Neural progenitor cell (in vitro differentiated cells): ENCODE measurements at regions not wholly inside any gene's neighbourhood (a gene's known extent, or its start where the extent isn't known, plus 50 kb on each side); places are given as distances from the start of the nearest gene placed in this dataset.
A peak's percentile ranks its signal among the peaks of the same experiment; 100 is the strongest.

ENCODE experiments used
- DNase-seq: peaks from one replicate; pipeline ENCODE4 v3.0.0-alpha.2; 2016; ENCODE audit warnings: low spot score
- H2AFZ ChIP-seq: fragments of 200-600 bp; sonication (generic); replicated peaks from 2 replicates; pipeline ENCODE4 v1.6.1; 2016; ENCODE audit warnings: antibody characterized with exemption
- H3F3A ChIP-seq: fragments of 200-600 bp; sonication (generic); 2 replicates; pipeline ENCODE4 v1.6.1; 2016; ENCODE audit warnings: antibody characterized with exemption, low read depth
- H3K27ac ChIP-seq: fragments of 200-600 bp; sonication (generic); 2 replicates; pipeline ENCODE4 v1.5.1; 2016; ENCODE audit warnings: mild to moderate bottlenecking
- H3K27me3 ChIP-seq: fragments of 200-600 bp; sonication (generic); 2 replicates; pipeline ENCODE4 v1.6.1; 2016; ENCODE audit warnings: mild to moderate bottlenecking, moderate library complexity
- H3K36me3 ChIP-seq: fragments of 200-600 bp; sonication (generic); 2 replicates; pipeline ENCODE4 v1.5.1; 2016
- H3K4me1 ChIP-seq: fragments of 200-600 bp; sonication (generic); 2 replicates; pipeline ENCODE4 v1.6.1; 2016; ENCODE audit warnings: mixed run types
- H3K4me2 ChIP-seq: fragments of 200-600 bp; sonication (generic); 2 replicates; pipeline ENCODE4 v1.6.1; 2016
- H3K4me3 ChIP-seq: fragments of 200-600 bp; sonication (generic); 2 replicates; pipeline ENCODE4 v1.5.1; 2016
- H3K79me2 ChIP-seq: fragments of 200-600 bp; sonication (generic); 2 replicates; pipeline ENCODE4 v1.6.1; 2016; ENCODE audit warnings: low read depth
- H3K9ac ChIP-seq: fragments of 200-600 bp; sonication (generic); 2 replicates; pipeline ENCODE4 v1.6.1; 2016
- H3K9me3 ChIP-seq: fragments of 200-600 bp; sonication (generic); 2 replicates; pipeline ENCODE4 v1.5.1; 2016; ENCODE audit warnings: low read depth
- H4K20me1 ChIP-seq: fragments of 200-600 bp; sonication (generic); 2 replicates; pipeline ENCODE4 v1.6.1; 2016; ENCODE audit warnings: low read depth
- H3K27ac Mint-ChIP-seq: 3 replicates; pipeline ENCODE4 v1.8.0; 2021; ENCODE audit warnings: mixed read lengths
- H3K27me3 Mint-ChIP-seq: 2 replicates; pipeline ENCODE4 v1.8.0; 2022; ENCODE audit warnings: low read depth, mild to moderate bottlenecking, inconsistent platforms, moderate library complexity, mixed read lengths; ENCODE audit not compliant: insufficient read depth
- H3K36me3 Mint-ChIP-seq: 3 replicates; pipeline ENCODE4 v1.8.0; 2021; ENCODE audit warnings: mixed read lengths
- H3K4me1 Mint-ChIP-seq: 3 replicates; pipeline ENCODE4 v1.8.0; 2021; ENCODE audit warnings: mixed read lengths
- H3K4me3 Mint-ChIP-seq: 3 replicates; pipeline ENCODE4 v1.8.0; 2021; ENCODE audit warnings: mild to moderate bottlenecking, moderate library complexity, mixed read lengths
- H3K9me3 Mint-ChIP-seq: 3 replicates; pipeline ENCODE4 v1.8.0; 2020; ENCODE audit warnings: mixed read lengths
- EZH2 ChIP-seq: fragments of 200-600 bp; sonication (generic); IDR thresholded peaks from 2 replicates; pipeline ENCODE4 v1.6.1; 2017; ENCODE audit warnings: antibody characterized with exemption, mild to moderate bottlenecking, moderate library complexity
- EZH2phosphoT487 ChIP-seq: fragments of 200-600 bp; sonication (generic); IDR thresholded peaks from 2 replicates; pipeline ENCODE4 v1.6.1; 2017; ENCODE audit warnings: antibody characterized with exemption
- TF ChIP-seq, protein P1 (sequence below): fragments of 200-600 bp; sonication (generic); IDR thresholded peaks from 2 replicates; pipeline ENCODE4 v1.5.1; 2017; ENCODE audit warnings: antibody characterized with exemption, mild to moderate bottlenecking

DNA sequence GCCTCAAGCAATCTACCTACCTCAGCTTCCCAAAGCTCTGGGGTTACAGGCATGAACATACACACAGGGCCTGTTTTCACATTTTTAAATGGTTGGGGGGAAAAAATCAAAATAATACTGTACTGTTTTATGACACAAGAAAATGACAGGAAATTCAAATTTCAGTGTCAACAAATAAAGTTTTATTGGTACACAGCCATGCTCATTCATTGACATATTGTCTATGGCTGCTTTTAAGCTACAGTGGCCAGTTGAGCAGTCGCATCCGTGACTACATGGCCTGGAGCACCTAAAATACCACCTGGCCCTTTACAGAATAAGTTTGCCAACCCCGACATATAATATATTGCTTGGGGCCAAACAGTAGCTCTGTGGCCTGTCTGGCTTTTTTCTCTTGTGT is 56.4 kb upstream of the GGTA1 start:
- Histone ChIP-seq H3K4me3 (no peak overlapping the region), H2AFZ (no peak overlapping the region), H3K27ac (no peak overlapping the region), H3K27me3 (peaks cover 2% of the 10 kb centered on the region), H3K79me2 (no peaks in the 10 kb centered on the region), H4K20me1 (no peaks in the 10 kb centered on the region), H3K9me3 (no peaks in the 10 kb centered on the region), H3K9ac (no peak overlapping the region), H3F3A (peaks cover 9% of the 10 kb centered on the region), H3K36me3 (no peaks in the 10 kb centered on the region), H3K4me2 (no peak overlapping the region), H3K4me1 (peaks cover 13% of the 10 kb centered on the region)
- no peaks in the 10 kb centered on the region for H3K36me3 Mint-ChIP-seq
- H3K27me3 Mint-ChIP-seq: peaks cover 10% of the 10 kb centered on the region
- H3K4me3 Mint-ChIP-seq: no peak overlapping the region
- TF ChIP-seq EZH2: no peak
- H3K9me3 Mint-ChIP-seq: no peaks in the 10 kb centered on the region
- DNase-seq: no peak
- H3K4me1 Mint-ChIP-seq: peaks cover 20% of the 10 kb centered on the region
- H3K27ac Mint-ChIP-seq: no peak overlapping the region

DNA sequence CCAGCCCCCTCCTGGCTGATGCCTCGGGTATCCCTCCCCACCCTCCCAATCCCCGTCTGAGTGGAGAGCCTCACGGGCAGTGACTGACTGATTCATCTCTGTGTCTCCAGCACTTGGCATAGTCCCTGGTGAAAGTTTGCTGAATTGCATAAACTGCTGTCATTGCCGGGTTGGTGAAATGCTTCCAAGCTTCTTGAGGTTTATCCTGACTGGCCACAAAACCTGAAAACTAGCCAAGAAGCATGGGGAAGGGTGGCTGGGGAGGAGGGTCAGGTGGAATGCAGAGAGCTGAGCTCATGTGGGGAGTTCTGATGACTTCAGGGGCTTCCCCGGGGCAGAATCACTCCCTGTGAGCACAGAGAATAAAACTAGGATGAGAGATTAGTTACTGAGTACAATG is 56.9 kb upstream of the GGTA1 start:
- Mint-ChIP-seq H3K9me3 (no peaks in the 10 kb centered on the region), H3K27ac (peak overlapping the region; percentile 7), H3K36me3 (no peaks in the 10 kb centered on the region), H3K4me1 (peaks cover 18% of the 10 kb centered on the region), H3K4me3 (no peak overlapping the region), H3K27me3 (peaks cover 8% of the 10 kb centered on the region)
- H3K9ac ChIP-seq: no peak overlapping the region
- no peaks in the 10 kb centered on the region for H3K36me3 ChIP-seq
- H2AFZ ChIP-seq: no peak overlapping the region
- H3K27ac ChIP-seq: no peak overlapping the region
- no peak for DNase-seq
- no peak overlapping the region for H3K4me2 ChIP-seq
- no peaks in the 10 kb centered on the region for H3K9me3 ChIP-seq
- no peaks in the 10 kb centered on the region for H3K27me3 ChIP-seq
- H3F3A ChIP-seq: peaks cover 9% of the 10 kb centered on the region
- no peaks in the 10 kb centered on the region for H4K20me1 ChIP-seq
- peaks cover 13% of the 10 kb centered on the region for H3K4me1 ChIP-seq
- no peaks in the 10 kb centered on the region for H3K79me2 ChIP-seq
- TF ChIP-seq EZH2 (no peak), EZH2phosphoT487 (no peak)
- TF ChIP-seq, protein P1, sequence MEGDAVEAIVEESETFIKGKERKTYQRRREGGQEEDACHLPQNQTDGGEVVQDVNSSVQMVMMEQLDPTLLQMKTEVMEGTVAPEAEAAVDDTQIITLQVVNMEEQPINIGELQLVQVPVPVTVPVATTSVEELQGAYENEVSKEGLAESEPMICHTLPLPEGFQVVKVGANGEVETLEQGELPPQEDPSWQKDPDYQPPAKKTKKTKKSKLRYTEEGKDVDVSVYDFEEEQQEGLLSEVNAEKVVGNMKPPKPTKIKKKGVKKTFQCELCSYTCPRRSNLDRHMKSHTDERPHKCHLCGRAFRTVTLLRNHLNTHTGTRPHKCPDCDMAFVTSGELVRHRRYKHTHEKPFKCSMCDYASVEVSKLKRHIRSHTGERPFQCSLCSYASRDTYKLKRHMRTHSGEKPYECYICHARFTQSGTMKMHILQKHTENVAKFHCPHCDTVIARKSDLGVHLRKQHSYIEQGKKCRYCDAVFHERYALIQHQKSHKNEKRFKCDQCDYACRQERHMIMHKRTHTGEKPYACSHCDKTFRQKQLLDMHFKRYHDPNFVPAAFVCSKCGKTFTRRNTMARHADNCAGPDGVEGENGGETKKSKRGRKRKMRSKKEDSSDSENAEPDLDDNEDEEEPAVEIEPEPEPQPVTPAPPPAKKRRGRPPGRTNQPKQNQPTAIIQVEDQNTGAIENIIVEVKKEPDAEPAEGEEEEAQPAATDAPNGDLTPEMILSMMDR: no peak
- no peak overlapping the region for H3K4me3 ChIP-seq

DNA sequence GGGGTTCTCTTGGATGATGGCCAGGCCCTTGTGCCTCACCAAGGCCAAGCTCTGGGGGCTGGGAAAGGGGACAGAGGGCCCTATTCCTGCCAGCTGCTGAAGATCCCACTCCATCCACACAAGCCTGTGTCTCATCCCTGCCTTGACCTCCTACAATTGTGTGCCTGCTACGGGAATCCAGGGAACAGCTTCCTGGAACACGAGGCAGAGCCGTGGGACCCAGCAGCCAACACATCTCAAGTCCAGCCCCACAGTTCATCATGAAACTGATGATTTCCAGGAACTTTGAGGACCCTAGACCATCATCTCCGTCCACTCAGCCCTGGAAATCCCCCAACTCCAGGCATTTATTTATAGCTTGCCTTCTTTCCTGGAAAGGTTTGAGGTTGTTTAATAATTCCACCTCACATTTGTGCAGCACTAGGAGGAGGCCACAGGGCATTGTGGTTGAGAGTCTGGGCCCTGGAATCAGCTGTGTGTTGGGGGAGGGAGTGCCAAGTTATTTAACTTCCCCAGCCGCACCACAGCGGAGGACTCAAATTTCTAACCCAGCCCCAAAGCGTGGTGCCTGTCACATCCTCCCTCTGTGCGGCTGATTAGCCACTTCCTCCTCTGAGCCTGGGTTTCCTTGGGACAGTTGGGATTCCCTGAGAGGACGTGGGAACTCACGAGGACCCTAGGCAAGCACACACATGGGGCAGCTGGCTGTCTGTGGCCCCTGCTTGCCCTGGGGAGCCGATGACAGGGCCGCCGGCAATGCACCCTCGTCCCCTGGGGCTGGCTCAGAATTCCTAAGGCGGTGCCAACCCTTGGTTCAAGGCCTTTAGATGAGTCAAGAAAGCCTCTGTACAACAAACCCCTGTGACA is 58.2 kb upstream of the GGTA1 start:
- no peak overlapping the region for H3K27ac ChIP-seq

More for the DNA sequence above, 58.2 kb upstream of the GGTA1 start:
- Histone ChIP-seq H3K27me3 (no peaks in the 10 kb centered on the region), H3K79me2 (no peaks in the 10 kb centered on the region), H3F3A (peaks cover 9% of the 10 kb centered on the region), H3K9me3 (no peaks in the 10 kb centered on the region), H3K36me3 (no peaks in the 10 kb centered on the region), H3K4me2 (peak overlapping the region; percentile 39), H3K4me3 (no peak overlapping the region), H4K20me1 (no peaks in the 10 kb centered on the region), H3K4me1 (peaks cover 13% of the 10 kb centered on the region), H3K9ac (no peak overlapping the region), H2AFZ (peak overlapping the region; percentile 82)
- DNase-seq: peak; percentile 69
- Mint-ChIP-seq H3K9me3 (no peaks in the 10 kb centered on the region), H3K27me3 (peaks cover 5% of the 10 kb centered on the region), H3K36me3 (no peaks in the 10 kb centered on the region), H3K27ac (peak overlapping the region; percentile 60), H3K4me3 (no peak overlapping the region), H3K4me1 (peaks cover 22% of the 10 kb centered on the region)
- TF ChIP-seq, protein P1: no peak
- TF ChIP-seq EZH2phosphoT487: no peak
- no peak for TF ChIP-seq EZH2
